ENCODE measurements at regions not wholly inside any gene's neighbourhood (a gene's known extent, or its start where the extent isn't known, plus 50 kb on each side); places are given as distances from the start of the nearest gene placed in this dataset.

DNA sequence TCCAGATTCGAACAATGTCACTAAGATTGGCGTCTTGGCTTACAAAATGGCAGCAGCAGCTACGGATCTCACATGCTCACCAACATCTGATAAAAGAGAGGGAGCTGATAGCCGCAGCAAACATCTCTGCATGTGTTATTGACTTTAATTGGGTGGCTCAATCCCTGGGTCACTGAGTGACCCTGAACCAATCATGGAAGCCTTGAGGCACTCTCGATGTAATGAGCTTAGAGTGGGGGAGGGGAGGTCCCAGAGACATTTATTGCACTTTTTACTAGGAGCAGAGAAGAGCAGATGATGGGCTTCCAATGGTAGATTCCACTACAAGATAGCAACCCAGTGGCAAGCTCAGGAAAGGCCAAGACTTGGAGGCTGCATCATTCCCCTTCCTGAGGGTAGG, 238.7 kb downstream of the BMP7 start:
- no peak for TF ChIP-seq POLR2A (IDR thresholded peaks at IDR 0.05)
- TF ChIP-seq, protein P1, sequence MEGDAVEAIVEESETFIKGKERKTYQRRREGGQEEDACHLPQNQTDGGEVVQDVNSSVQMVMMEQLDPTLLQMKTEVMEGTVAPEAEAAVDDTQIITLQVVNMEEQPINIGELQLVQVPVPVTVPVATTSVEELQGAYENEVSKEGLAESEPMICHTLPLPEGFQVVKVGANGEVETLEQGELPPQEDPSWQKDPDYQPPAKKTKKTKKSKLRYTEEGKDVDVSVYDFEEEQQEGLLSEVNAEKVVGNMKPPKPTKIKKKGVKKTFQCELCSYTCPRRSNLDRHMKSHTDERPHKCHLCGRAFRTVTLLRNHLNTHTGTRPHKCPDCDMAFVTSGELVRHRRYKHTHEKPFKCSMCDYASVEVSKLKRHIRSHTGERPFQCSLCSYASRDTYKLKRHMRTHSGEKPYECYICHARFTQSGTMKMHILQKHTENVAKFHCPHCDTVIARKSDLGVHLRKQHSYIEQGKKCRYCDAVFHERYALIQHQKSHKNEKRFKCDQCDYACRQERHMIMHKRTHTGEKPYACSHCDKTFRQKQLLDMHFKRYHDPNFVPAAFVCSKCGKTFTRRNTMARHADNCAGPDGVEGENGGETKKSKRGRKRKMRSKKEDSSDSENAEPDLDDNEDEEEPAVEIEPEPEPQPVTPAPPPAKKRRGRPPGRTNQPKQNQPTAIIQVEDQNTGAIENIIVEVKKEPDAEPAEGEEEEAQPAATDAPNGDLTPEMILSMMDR (IDR thresholded peaks at IDR 0.05): no peak
